Natural killer cell (primary cell): ENCODE measurements at regions not wholly inside any gene's neighbourhood (a gene's known extent, or its start where the extent isn't known, plus 50 kb on each side); places are given as distances from the start of the nearest gene placed in this dataset.

ENCODE experiments used
- ATAC-seq, 3 donors: fragments of 150-1000 bp in 2 of 3; fragments of 200-7000 bp in 1 of 3; cut with Tn5 transposase; 1 replicate in 1 of 3; 2 replicates in 2 of 3; pipeline ENCODE4 v1.10.0; 2021; ENCODE audit warnings: mild to moderate bottlenecking in 2 of 3, moderate library complexity in 2 of 3
- DNase-seq, 2 donors: peaks; one replicate each; pipeline versions ENCODE4 v3.0.0 to v3.0.0-alpha.2; 2013 to 2021; ENCODE audit warnings: mixed read lengths in 1 of 2
- H3K27ac ChIP-seq: one replicate; pipeline ENCODE4 v1.5.1; 2013; ENCODE audit warnings: mild to moderate bottlenecking, low read length
- H3K27me3 ChIP-seq: one replicate; pipeline ENCODE4 v1.6.1; 2013; ENCODE audit warnings: low read length; ENCODE audit not compliant: control insufficient read depth, insufficient read depth
- H3K36me3 ChIP-seq: one replicate; pipeline ENCODE4 v1.6.1; 2013; ENCODE audit warnings: low read length; ENCODE audit not compliant: control insufficient read depth, insufficient read depth
- H3K4me1 ChIP-seq: one replicate; pipeline ENCODE4 v1.6.1; 2013; ENCODE audit warnings: low read length; ENCODE audit not compliant: control insufficient read depth, insufficient read depth
- H3K4me3 ChIP-seq: one replicate; pipeline ENCODE4 v1.5.1; 2013; ENCODE audit warnings: low read length
- H3K9me3 ChIP-seq: one replicate; pipeline ENCODE4 v1.6.1; 2013; ENCODE audit warnings: low read length; ENCODE audit not compliant: control insufficient read depth, insufficient read depth
- H3K27ac Mint-ChIP-seq, 2 donors: one replicate each; pipeline ENCODE4 v1.8.0; 2022; ENCODE audit warnings: mild to moderate bottlenecking in 2 of 2, mixed read lengths in 2 of 2, moderate library complexity in 1 of 2
- H3K27me3 Mint-ChIP-seq, 2 donors: one replicate each; pipeline ENCODE4 v1.8.0; 2022; ENCODE audit warnings: low read depth in 2 of 2, mixed read lengths in 2 of 2
- H3K36me3 Mint-ChIP-seq: one replicate; pipeline ENCODE4 v1.8.0; 2022; ENCODE audit warnings: mixed read lengths
- H3K4me1 Mint-ChIP-seq, 2 donors: one replicate each; pipeline ENCODE4 v1.8.0; 2022; ENCODE audit warnings: mixed read lengths in 2 of 2
- H3K4me3 Mint-ChIP-seq: one replicate; pipeline ENCODE4 v1.8.0; 2022; ENCODE audit warnings: mild to moderate bottlenecking, moderate library complexity, mixed read lengths
- H3K9me3 Mint-ChIP-seq, 2 donors: one replicate each; pipeline ENCODE4 v1.8.0; 2022; ENCODE audit warnings: mixed read lengths in 2 of 2
- WGBS: methylation state at CpG from one replicate; pipeline ENCODE4 v1.1.7; 2013; ENCODE audit warnings: missing lambda C conversion rate; ENCODE audit not compliant: insufficient coverage; 5-methylcytosine and 5-hydroxymethylcytosine counted together
- intact Hi-C: fragments of 100-400 bp; cut with micrococcal nuclease; formaldehyde crosslinking; loops from one replicate; pipeline ENCODE4 v1.14.2; 2022
- TF ChIP-seq, protein P1 (sequence below): fragments of 200-600 bp; IDR thresholded peaks from one replicate; pipeline ENCODE4 v1.8.0; 2022; ENCODE audit warnings: antibody characterized with exemption

GRCh38 chr4:29307256-29307655, 1412.9 kb upstream of the PCDH7 start:
- DNase-seq = no peak

DNA sequence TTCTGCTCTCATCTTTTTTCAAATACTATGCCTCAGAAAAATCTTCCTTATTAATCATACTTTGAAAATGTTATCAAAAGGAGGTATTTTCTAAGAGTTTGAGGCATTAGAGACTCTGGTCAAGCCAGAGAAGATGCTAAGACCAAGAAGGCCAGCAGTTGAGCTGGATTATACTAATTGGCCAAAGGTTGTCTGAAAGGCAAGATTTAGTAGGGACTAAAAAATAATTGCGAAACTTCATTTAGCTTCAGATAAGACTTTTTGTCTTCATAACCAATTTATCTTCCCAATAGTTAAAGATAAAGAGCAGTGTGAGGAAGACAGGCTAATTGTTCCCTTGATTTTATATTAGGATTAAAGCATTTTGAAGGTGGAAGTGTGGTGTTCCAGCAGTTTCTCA, 1412.4 kb upstream of the PCDH7 start:
- Histone ChIP-seq H3K27me3 (no peaks in the 10 kb centered on the region), H3K36me3 (no peaks in the 10 kb centered on the region), H3K4me3 (no peak overlapping the region), H3K4me1 (no peaks in the 10 kb centered on the region), H3K27ac (no peak overlapping the region), H3K9me3 (no peaks in the 10 kb centered on the region)
- intact Hi-C loops = no loop called here
- Mint-ChIP-seq H3K27me3 (no peaks in the 10 kb centered on the region), H3K27ac (no peak overlapping the region), H3K9me3 (peaks cover 7 to 13% of the 10 kb centered on the region in 2 donors), H3K36me3 (no peaks in the 10 kb centered on the region), H3K4me1 (no peaks in the 10 kb centered on the region), H3K4me3 (no peak overlapping the region)
- no CpG with 5 or more reads among the region's 1 CpG for WGBS
- ATAC-seq = no peak
- TF ChIP-seq, protein P1, sequence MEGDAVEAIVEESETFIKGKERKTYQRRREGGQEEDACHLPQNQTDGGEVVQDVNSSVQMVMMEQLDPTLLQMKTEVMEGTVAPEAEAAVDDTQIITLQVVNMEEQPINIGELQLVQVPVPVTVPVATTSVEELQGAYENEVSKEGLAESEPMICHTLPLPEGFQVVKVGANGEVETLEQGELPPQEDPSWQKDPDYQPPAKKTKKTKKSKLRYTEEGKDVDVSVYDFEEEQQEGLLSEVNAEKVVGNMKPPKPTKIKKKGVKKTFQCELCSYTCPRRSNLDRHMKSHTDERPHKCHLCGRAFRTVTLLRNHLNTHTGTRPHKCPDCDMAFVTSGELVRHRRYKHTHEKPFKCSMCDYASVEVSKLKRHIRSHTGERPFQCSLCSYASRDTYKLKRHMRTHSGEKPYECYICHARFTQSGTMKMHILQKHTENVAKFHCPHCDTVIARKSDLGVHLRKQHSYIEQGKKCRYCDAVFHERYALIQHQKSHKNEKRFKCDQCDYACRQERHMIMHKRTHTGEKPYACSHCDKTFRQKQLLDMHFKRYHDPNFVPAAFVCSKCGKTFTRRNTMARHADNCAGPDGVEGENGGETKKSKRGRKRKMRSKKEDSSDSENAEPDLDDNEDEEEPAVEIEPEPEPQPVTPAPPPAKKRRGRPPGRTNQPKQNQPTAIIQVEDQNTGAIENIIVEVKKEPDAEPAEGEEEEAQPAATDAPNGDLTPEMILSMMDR = no peak
- no peak for DNase-seq

More at GRCh38 chr4:29307256-29307655, 1412.9 kb upstream of the PCDH7 start:
- ATAC-seq = no peak
- H3K4me3 ChIP-seq = no peak overlapping the region
- intact Hi-C loops = no loop called here
- no peak overlapping the region for H3K4me3 Mint-ChIP-seq
- H3K4me1 Mint-ChIP-seq = no peaks in the 10 kb centered on the region
- H3K27ac ChIP-seq = no peak overlapping the region
- no peak overlapping the region for H3K27ac Mint-ChIP-seq
- TF ChIP-seq, protein P1 = no peak
- no peaks in the 10 kb centered on the region for H3K27me3 Mint-ChIP-seq
- peaks cover 6 to 13% of the 10 kb centered on the region in 2 donors for H3K9me3 Mint-ChIP-seq
- no peaks in the 10 kb centered on the region for H3K27me3 ChIP-seq
- no peaks in the 10 kb centered on the region for H3K36me3 Mint-ChIP-seq
- H3K36me3 ChIP-seq = no peaks in the 10 kb centered on the region
- H3K9me3 ChIP-seq = no peaks in the 10 kb centered on the region
- H3K4me1 ChIP-seq = no peaks in the 10 kb centered on the region

GRCh38 chr4:29309050-29309449, 1411.1 kb upstream of the PCDH7 start:
- WGBS = 81% methylated on average over 3 of the region's 3 CpGs
- Mint-ChIP-seq H3K36me3 (no peaks in the 10 kb centered on the region), H3K27me3 (no peaks in the 10 kb centered on the region), H3K4me3 (no peak overlapping the region), H3K9me3 (peaks cover 7 to 15% of the 10 kb centered on the region in 2 donors), H3K27ac (no peak overlapping the region), H3K4me1 (no peaks in the 10 kb centered on the region)
- Histone ChIP-seq H3K9me3 (no peaks in the 10 kb centered on the region), H3K27ac (no peak overlapping the region), H3K36me3 (no peaks in the 10 kb centered on the region), H3K27me3 (no peaks in the 10 kb centered on the region), H3K4me3 (no peak overlapping the region), H3K4me1 (no peaks in the 10 kb centered on the region)
- intact Hi-C loops = no loop called here
- TF ChIP-seq, protein P1 = no peak
- DNase-seq (no peak), ATAC-seq (no peak)

GRCh38 chr4:29310252-29310651, 1409.9 kb upstream of the PCDH7 start:
- Histone ChIP-seq H3K9me3 (no peaks in the 10 kb centered on the region), H3K27ac (no peak overlapping the region), H3K4me3 (no peak overlapping the region), H3K27me3 (no peaks in the 10 kb centered on the region), H3K36me3 (no peaks in the 10 kb centered on the region), H3K4me1 (no peaks in the 10 kb centered on the region)
- Mint-ChIP-seq H3K9me3 (peaks cover 7 to 16% of the 10 kb centered on the region in 2 donors), H3K27me3 (no peaks in the 10 kb centered on the region), H3K4me1 (no peaks in the 10 kb centered on the region), H3K27ac (no peak overlapping the region), H3K4me3 (no peak overlapping the region), H3K36me3 (no peaks in the 10 kb centered on the region)
- TF ChIP-seq, protein P1 = no peak
- intact Hi-C loops = no loop called here
- no peak for ATAC-seq
- DNase-seq = no peak
